HepG2 (cell line): ENCODE measurements at regions not wholly inside any gene's neighbourhood (a gene's known extent, or its start where the extent isn't known, plus 50 kb on each side); places are given as distances from the start of the nearest gene placed in this dataset.

Experiments
- ARNT ChIP-seq: fragments of 450-650 bp; IDR thresholded peaks from 2 replicates; pipeline ENCODE4 v1.6.1; 2017
- CBX2 ChIP-seq, 2 experiments: fragments of 200-600 bp in 1 of 2; sonication (generic); formaldehyde crosslinking in 1 of 2; IDR thresholded peaks; 2 replicates each; pipeline versions ENCODE4 v1.7.0 to v1.8.1; 2018 to 2022; ENCODE audit warnings: low read depth in 2 of 2, low read length in 1 of 2, mild to moderate bottlenecking in 1 of 2, missing genetic modification reagents in 1 of 2
- CC2D1A ChIP-seq: sonication (generic); formaldehyde crosslinking; IDR thresholded peaks from 2 replicates; pipeline ENCODE4 v1.8.1; 2023; ENCODE audit warnings: mild to moderate bottlenecking, missing genetic modification reagents
- HNRNPH1 ChIP-seq: fragments of 200-400 bp; formaldehyde crosslinking; optimal IDR thresholded peaks from 2 replicates; pipeline ENCODE3; 2017; ENCODE audit warnings: mild to moderate bottlenecking, low read depth, low read length
- PRDM15 ChIP-seq: sonication (generic); formaldehyde crosslinking; IDR thresholded peaks from 2 replicates; pipeline ENCODE4 v1.4.0; 2020; ENCODE audit warnings: missing genetic modification reagents
- PRDM4 ChIP-seq: sonication (generic); formaldehyde crosslinking; IDR thresholded peaks from 2 replicates; pipeline ENCODE4 v1.9.0; 2021; ENCODE audit warnings: missing genetic modification reagents, borderline replicate concordance
- THYN1 ChIP-seq: sonication (generic); formaldehyde crosslinking; IDR thresholded peaks from 2 replicates; pipeline ENCODE4 v1.8.1; 2023; ENCODE audit warnings: low read depth, mild to moderate bottlenecking, moderate library complexity, missing genetic modification reagents, borderline replicate concordance
- USF2 ChIP-seq, 2 experiments: sonication (generic) in 1 of 2; formaldehyde crosslinking in 1 of 2; IDR thresholded peaks; 2 replicates each; pipeline versions ENCODE4 v1.5.1 to v1.6.1; 2011 to 2020; ENCODE audit warnings: borderline replicate concordance in 1 of 2, low read depth in 1 of 2, low read length in 1 of 2, mild to moderate bottlenecking in 1 of 2, missing genetic modification reagents in 1 of 2, moderate library complexity in 1 of 2
- ZNF264 ChIP-seq: sonication (generic); formaldehyde crosslinking; IDR thresholded peaks from 2 replicates; pipeline ENCODE4 v1.4.0; 2020; ENCODE audit warnings: missing genetic modification reagents
- ZNF780A ChIP-seq: sonication (generic); formaldehyde crosslinking; IDR thresholded peaks from 2 replicates; pipeline ENCODE4 v1.8.0; 2022; ENCODE audit warnings: mild to moderate bottlenecking, missing genetic modification reagents, moderate library complexity
- ZSCAN25 ChIP-seq: sonication (generic); formaldehyde crosslinking; IDR thresholded peaks from 2 replicates; pipeline ENCODE4 v1.8.0; 2022; ENCODE audit warnings: mild to moderate bottlenecking, missing genetic modification reagents

GRCh38 chr5:29811914-29812679 lies 1381.4 kb upstream of the CDH6 start (continued):
- TF ChIP-seq USF2 (IDR thresholded peaks at IDR 0.05; ENCODE audit: low read depth, low read length) (no peak), USF2 (CRISPR knock-in tag; IDR thresholded peaks at IDR 0.05; ENCODE audit: borderline replicate concordance) (no peak), PRDM15 (CRISPR knock-in tag) (no peak), THYN1 (CRISPR knock-in tag) (no peak), HNRNPH1 (no peak), ZSCAN25 (CRISPR knock-in tag) (no peak), CBX2 (IDR thresholded peaks at IDR 0.05; ENCODE audit: low read depth, low read length) (no peak), CBX2 (CRISPR knock-in tag; IDR thresholded peaks at IDR 0.05; ENCODE audit: low read depth) (no peak), ARNT (no peak), PRDM4 (CRISPR knock-in tag) (no peak), CC2D1A (CRISPR knock-in tag) (no peak), ZNF264 (CRISPR knock-in tag) (no peak), ZNF780A (CRISPR knock-in tag) (no peak)
